GM12801 (cell line): ENCODE measurements at regions not wholly inside any gene's neighbourhood (a gene's known extent, or its start where the extent isn't known, plus 50 kb on each side); places are given as distances from the start of the nearest gene placed in this dataset.

Experiments
- CTCF ChIP-seq: IDR thresholded peaks from one replicate; pipeline ENCODE4 v1.5.1; 2011; ENCODE audit warnings: control low read depth; ENCODE audit not compliant: insufficient read length; ENCODE audit errors: extremely low read depth

DNA sequence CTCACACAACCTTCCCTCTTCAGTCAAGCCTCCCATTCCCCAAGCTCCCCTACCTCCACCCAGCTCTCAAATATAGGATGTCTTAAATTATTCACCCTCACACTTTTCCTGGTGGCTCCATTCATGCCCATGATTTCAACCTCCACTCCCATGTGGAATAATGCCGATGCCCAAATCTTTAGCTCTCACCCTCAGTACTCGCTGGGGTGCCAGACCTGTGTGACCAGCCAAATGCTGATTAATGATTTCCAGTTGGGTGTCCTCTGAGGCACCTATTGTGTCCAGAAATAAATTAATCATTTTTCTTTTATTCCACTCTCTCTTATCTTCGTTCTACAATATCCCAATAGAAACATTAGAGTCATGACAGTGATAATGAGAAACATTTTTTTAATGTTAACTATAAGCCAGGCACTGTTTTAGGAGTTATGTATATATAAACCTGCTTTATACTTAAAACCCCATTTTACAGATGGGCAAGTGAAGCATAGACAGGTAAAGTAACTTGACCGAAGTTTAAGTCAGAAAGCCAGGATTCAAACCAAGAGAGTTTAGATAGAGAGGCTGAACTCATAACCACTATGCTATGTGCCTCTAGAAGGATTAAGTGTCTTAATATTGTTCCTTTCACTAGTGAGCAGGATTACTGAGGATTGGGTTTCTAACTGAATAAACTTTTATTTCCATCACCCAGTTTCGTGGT, 209.7 kb downstream of the DUSP10 start:
- no peak for TF ChIP-seq CTCF

- no peak for TF ChIP-seq CTCF
These were observed 200.6 kb downstream of the DUSP10 start for GRCh38 chr1:221541296-221541695.

GRCh38 chr1:221543529-221544120, 198.3 kb downstream of the DUSP10 start:
- no peak for TF ChIP-seq CTCF

- TF ChIP-seq CTCF = no peak
These were observed 192.9 kb downstream of the DUSP10 start for GRCh38 chr1:221548942-221549341.

DNA sequence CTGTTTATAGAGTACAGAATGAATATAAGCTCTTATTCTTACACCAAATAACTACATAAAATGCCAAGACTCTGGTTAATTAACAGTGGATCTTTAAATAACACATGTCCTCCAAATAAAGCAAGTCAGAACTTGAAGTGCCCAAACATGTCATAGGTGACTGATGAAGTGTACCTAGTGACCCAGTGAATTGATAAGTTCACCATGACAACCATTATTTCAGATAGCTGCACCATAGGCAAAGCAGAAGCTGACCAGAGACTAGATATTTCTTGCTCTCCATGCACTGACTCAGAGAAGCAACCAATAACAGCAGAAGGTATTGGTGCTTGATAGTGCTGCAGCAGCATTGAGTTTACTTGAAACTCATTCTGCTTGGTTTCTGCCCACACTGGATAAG, 192.1 kb downstream of the DUSP10 start:
- no peak for TF ChIP-seq CTCF

GRCh38 chr1:221555689-221556433, 186.0 kb downstream of the DUSP10 start:
- TF ChIP-seq CTCF = no peak

GRCh38 chr1:221556435-221556834, 185.5 kb downstream of the DUSP10 start:
- no peak for TF ChIP-seq CTCF
